Duodenal mucosa (tissue), 2 donors: ENCODE measurements at regions not wholly inside any gene's neighbourhood (a gene's known extent, or its start where the extent isn't known, plus 50 kb on each side); places are given as distances from the start of the nearest gene placed in this dataset.

Experiments used
- H3K27ac ChIP-seq: one replicate; pipeline ENCODE4 v1.7.0; 2013; ENCODE audit warnings: low read depth, low read length
- H3K27me3 ChIP-seq, 2 donors: one replicate each; pipeline ENCODE4 v1.7.0; 2013; ENCODE audit warnings: low read length in 2 of 2, control low read depth in 1 of 2; ENCODE audit not compliant: insufficient read depth in 2 of 2, control insufficient read depth in 1 of 2
- H3K36me3 ChIP-seq, 2 donors: one replicate each; pipeline ENCODE4 v1.7.0; 2013; ENCODE audit warnings: low read length in 2 of 2, control low read depth in 1 of 2; ENCODE audit not compliant: insufficient read depth in 2 of 2, control insufficient read depth in 1 of 2
- H3K4me1 ChIP-seq, 2 donors: one replicate each; pipeline ENCODE4 v1.7.0; 2013; ENCODE audit warnings: low read length in 2 of 2, control low read depth in 1 of 2; ENCODE audit not compliant: insufficient read depth in 2 of 2, control insufficient read depth in 1 of 2
- H3K4me3 ChIP-seq, 2 donors: one replicate each; pipeline ENCODE4 v1.7.0; 2013; ENCODE audit warnings: low read length in 2 of 2, low read depth in 1 of 2
- H3K9ac ChIP-seq, 2 donors: one replicate each; pipeline ENCODE4 v1.7.0; 2013; ENCODE audit warnings: low read length in 2 of 2, low read depth in 1 of 2
- H3K9me3 ChIP-seq, 2 donors: one replicate each; pipeline ENCODE4 v1.7.0; 2013; ENCODE audit warnings: low read length in 2 of 2, control low read depth in 1 of 2; ENCODE audit not compliant: control insufficient read depth in 1 of 2

GRCh38 chr3:43908456-43908855 lies 217.7 kb downstream of the ABHD5 start:
- Histone ChIP-seq H3K36me3 (no peaks in the 10 kb centered on the region), H3K4me1 (no peaks in the 10 kb centered on the region), H3K27me3 (peaks cover 0 to 2% of the 10 kb centered on the region in 2 donors), H3K4me3 (no peak overlapping the region), H3K9ac (no peak overlapping the region), H3K9me3 (no peaks in the 10 kb centered on the region), H3K27ac (no peak overlapping the region)

GRCh38 chr3:43909149-43909548 lies 218.4 kb downstream of the ABHD5 start:
- H3K9me3 ChIP-seq = no peaks in the 10 kb centered on the region
- no peaks in the 10 kb centered on the region for H3K36me3 ChIP-seq
- H3K9ac ChIP-seq = no peak overlapping the region
- H3K27me3 ChIP-seq = peaks cover 0 to 2% of the 10 kb centered on the region in 2 donors
- H3K27ac ChIP-seq = no peak overlapping the region
- no peaks in the 10 kb centered on the region for H3K4me1 ChIP-seq
- H3K4me3 ChIP-seq = no peak overlapping the region

GRCh38 chr3:43910750-43911149 lies 220.0 kb downstream of the ABHD5 start:
- no peak overlapping the region for H3K27ac ChIP-seq
- H3K9me3 ChIP-seq = no peaks in the 10 kb centered on the region
- H3K36me3 ChIP-seq = no peaks in the 10 kb centered on the region
- peaks cover 0 to 2% of the 10 kb centered on the region in 2 donors for H3K27me3 ChIP-seq
- H3K9ac ChIP-seq = no peak overlapping the region
- H3K4me3 ChIP-seq = no peak overlapping the region
- no peaks in the 10 kb centered on the region for H3K4me1 ChIP-seq

- Histone ChIP-seq H3K27me3 (no peaks in the 10 kb centered on the region), H3K4me1 (no peaks in the 10 kb centered on the region), H3K9me3 (no peaks in the 10 kb centered on the region), H3K4me3 (no peak overlapping the region), H3K27ac (no peak overlapping the region), H3K36me3 (no peaks in the 10 kb centered on the region), H3K9ac (no peak overlapping the region)
Observed at GRCh38 chr3:43913036-43913948, 222.6 kb downstream of the ABHD5 start.

GRCh38 chr3:43914269-43914668 lies 223.5 kb downstream of the ABHD5 start:
- Histone ChIP-seq H3K36me3 (no peaks in the 10 kb centered on the region), H3K27me3 (no peaks in the 10 kb centered on the region), H3K27ac (no peak overlapping the region), H3K4me3 (no peak overlapping the region), H3K9ac (no peak overlapping the region), H3K4me1 (no peaks in the 10 kb centered on the region), H3K9me3 (no peaks in the 10 kb centered on the region)

- H3K4me3 ChIP-seq = no peak overlapping the region
- H3K9me3 ChIP-seq = no peaks in the 10 kb centered on the region
- H3K36me3 ChIP-seq = no peaks in the 10 kb centered on the region
- no peak overlapping the region for H3K27ac ChIP-seq
- no peaks in the 10 kb centered on the region for H3K27me3 ChIP-seq
- no peaks in the 10 kb centered on the region for H3K4me1 ChIP-seq
- no peak overlapping the region for H3K9ac ChIP-seq
Observed at GRCh38 chr3:43915546-43915945, 224.8 kb downstream of the ABHD5 start.

GRCh38 chr3:43917361-43917760 lies 226.6 kb downstream of the ABHD5 start:
- Histone ChIP-seq H3K27me3 (no peaks in the 10 kb centered on the region), H3K9me3 (no peaks in the 10 kb centered on the region), H3K27ac (no peak overlapping the region), H3K4me1 (no peaks in the 10 kb centered on the region), H3K36me3 (no peaks in the 10 kb centered on the region), H3K4me3 (no peak overlapping the region), H3K9ac (no peak overlapping the region)

GRCh38 chr3:43919029-43919428 lies 228.3 kb downstream of the ABHD5 start:
- H3K9ac ChIP-seq = no peak overlapping the region
- H3K4me3 ChIP-seq = no peak overlapping the region
- H3K27me3 ChIP-seq = peaks cover 0 to 8% of the 10 kb centered on the region in 2 donors
- H3K9me3 ChIP-seq = no peaks in the 10 kb centered on the region
- H3K36me3 ChIP-seq = no peaks in the 10 kb centered on the region
- H3K27ac ChIP-seq = no peak overlapping the region
- H3K4me1 ChIP-seq = no peaks in the 10 kb centered on the region

- no peaks in the 10 kb centered on the region for H3K4me1 ChIP-seq
- H3K9me3 ChIP-seq = no peaks in the 10 kb centered on the region
- H3K9ac ChIP-seq = no peak overlapping the region
- H3K27me3 ChIP-seq = peaks cover 3 to 21% of the 10 kb centered on the region in 2 donors
- H3K36me3 ChIP-seq = no peaks in the 10 kb centered on the region
- no peak overlapping the region for H3K27ac ChIP-seq
- no peak overlapping the region for H3K4me3 ChIP-seq
Observed at GRCh38 chr3:43921056-43921648, 230.4 kb downstream of the ABHD5 start.

GRCh38 chr3:43922374-43922773 lies 231.6 kb downstream of the ABHD5 start:
- Histone ChIP-seq H3K36me3 (no peaks in the 10 kb centered on the region), H3K9ac (no peak overlapping the region), H3K4me1 (no peaks in the 10 kb centered on the region), H3K9me3 (no peaks in the 10 kb centered on the region), H3K4me3 (no peak overlapping the region), H3K27me3 (peaks cover 3 to 21% of the 10 kb centered on the region in 2 donors), H3K27ac (no peak overlapping the region)
